ENCODE measurements at regions not wholly inside any gene's neighbourhood (a gene's known extent, or its start where the extent isn't known, plus 50 kb on each side); places are given as distances from the start of the nearest gene placed in this dataset.
"Not testable (repeated sequence)": the region's sequence is repeated elsewhere in the genome, so short reads cannot be mapped to it uniquely, and the experiment has no call there.

DNA sequence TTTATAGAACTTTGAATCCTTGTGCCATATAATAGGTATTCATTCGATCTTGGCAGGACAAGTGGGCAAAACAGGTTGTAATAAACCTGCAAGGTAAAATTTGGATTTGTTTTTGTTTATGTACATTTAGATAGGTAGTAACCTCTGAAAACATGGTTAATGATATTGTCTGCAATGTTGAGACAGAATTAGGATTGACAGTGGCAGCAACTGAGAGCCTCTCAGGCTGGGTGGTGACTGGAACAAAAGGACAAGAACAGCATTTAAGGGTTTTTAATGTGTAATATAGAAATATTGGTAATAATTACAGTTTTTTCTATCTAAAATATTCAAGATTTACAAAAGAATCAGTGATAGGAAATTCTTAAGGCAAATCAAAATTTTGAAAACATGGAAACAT, 382.0 kb downstream of the TFAP2B start:
- H3K9ac ChIP-seq = no peak overlapping the region
- no peaks in the 10 kb centered on the region for H3K79me2 ChIP-seq (ENCODE audit: insufficient read depth, low read depth)
- H3K27me3 ChIP-seq (ENCODE audit: insufficient read depth, low read depth) = no peaks in the 10 kb centered on the region
- H3K36me3 ChIP-seq (ENCODE audit: insufficient read depth) = no peaks in the 10 kb centered on the region
- H4K20me1 ChIP-seq (ENCODE audit: insufficient read depth) = no peaks in the 10 kb centered on the region
- H3K27ac ChIP-seq = no peak overlapping the region
- no peak overlapping the region for H2AFZ ChIP-seq (ENCODE audit: low read depth)
- no peak overlapping the region for H3K4me2 ChIP-seq
- H3K4me3 ChIP-seq (IDR thresholded peaks at IDR 0.05; ENCODE audit: insufficient read depth, low read depth, low read length) = no peak overlapping the region
- no peaks in the 10 kb centered on the region for H3K4me1 ChIP-seq (ENCODE audit: low read depth, poor library complexity, severe bottlenecking)
- TF ChIP-seq, protein P1, sequence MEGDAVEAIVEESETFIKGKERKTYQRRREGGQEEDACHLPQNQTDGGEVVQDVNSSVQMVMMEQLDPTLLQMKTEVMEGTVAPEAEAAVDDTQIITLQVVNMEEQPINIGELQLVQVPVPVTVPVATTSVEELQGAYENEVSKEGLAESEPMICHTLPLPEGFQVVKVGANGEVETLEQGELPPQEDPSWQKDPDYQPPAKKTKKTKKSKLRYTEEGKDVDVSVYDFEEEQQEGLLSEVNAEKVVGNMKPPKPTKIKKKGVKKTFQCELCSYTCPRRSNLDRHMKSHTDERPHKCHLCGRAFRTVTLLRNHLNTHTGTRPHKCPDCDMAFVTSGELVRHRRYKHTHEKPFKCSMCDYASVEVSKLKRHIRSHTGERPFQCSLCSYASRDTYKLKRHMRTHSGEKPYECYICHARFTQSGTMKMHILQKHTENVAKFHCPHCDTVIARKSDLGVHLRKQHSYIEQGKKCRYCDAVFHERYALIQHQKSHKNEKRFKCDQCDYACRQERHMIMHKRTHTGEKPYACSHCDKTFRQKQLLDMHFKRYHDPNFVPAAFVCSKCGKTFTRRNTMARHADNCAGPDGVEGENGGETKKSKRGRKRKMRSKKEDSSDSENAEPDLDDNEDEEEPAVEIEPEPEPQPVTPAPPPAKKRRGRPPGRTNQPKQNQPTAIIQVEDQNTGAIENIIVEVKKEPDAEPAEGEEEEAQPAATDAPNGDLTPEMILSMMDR (conservative IDR thresholded peaks at IDR 0.05; ENCODE audit: low read depth, low read length) = no peak

DNA sequence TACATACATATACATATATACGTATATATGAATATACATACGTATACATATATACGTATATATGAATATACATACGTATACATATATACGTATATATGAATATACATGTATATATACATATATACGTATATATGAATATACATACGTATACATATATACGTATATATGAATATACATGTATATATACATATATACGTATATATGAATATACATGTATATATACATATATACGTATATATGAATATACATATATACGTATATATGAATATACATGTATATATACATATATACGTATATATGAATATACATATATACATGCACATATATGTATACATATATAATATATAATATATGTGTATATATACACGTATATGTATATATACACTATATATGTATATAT, 384.0 kb downstream of the TFAP2B start:
- not testable (repeated sequence) for H3K4me2 ChIP-seq; H2AFZ ChIP-seq (ENCODE audit: low read depth); H3K4me3 ChIP-seq (IDR thresholded peaks at IDR 0.05; ENCODE audit: insufficient read depth, low read depth, low read length); H3K27ac ChIP-seq; H3K4me1 ChIP-seq (ENCODE audit: low read depth, poor library complexity, severe bottlenecking); H3K9ac ChIP-seq; H3K36me3 ChIP-seq (ENCODE audit: insufficient read depth); H3K79me2 ChIP-seq (ENCODE audit: insufficient read depth, low read depth); H4K20me1 ChIP-seq (ENCODE audit: insufficient read depth); H3K27me3 ChIP-seq (ENCODE audit: insufficient read depth, low read depth)

DNA sequence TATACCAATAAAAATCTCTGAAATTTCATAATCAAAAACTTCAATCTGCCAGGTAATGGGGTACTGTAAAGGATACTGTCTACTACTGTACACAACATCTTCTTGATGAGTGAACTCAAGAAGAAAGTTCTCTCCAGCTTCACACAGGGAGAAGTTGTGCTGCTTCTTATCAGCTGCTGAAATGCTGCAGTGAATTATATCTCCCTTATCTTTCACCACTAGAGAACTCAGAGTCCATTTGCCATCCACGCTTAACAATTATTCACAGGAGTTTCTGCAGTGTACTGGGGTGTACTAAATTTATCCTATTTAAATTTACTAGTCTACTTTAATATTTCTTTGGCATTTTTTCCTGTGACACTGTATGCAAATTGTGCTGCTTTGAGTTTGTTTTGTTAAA, 384.8 kb downstream of the TFAP2B start:
- no peak overlapping the region for H3K4me2 ChIP-seq
- no peaks in the 10 kb centered on the region for H3K36me3 ChIP-seq (ENCODE audit: insufficient read depth)
- H3K4me3 ChIP-seq (IDR thresholded peaks at IDR 0.05; ENCODE audit: insufficient read depth, low read depth, low read length) = no peak overlapping the region
- H3K9ac ChIP-seq = no peak overlapping the region
- H4K20me1 ChIP-seq (ENCODE audit: insufficient read depth) = no peaks in the 10 kb centered on the region
- H2AFZ ChIP-seq (ENCODE audit: low read depth) = no peak overlapping the region
- H3K27me3 ChIP-seq (ENCODE audit: insufficient read depth, low read depth) = no peaks in the 10 kb centered on the region
- no peak overlapping the region for H3K27ac ChIP-seq
- TF ChIP-seq, protein P1 (conservative IDR thresholded peaks at IDR 0.05; ENCODE audit: low read depth, low read length) = no peak
- H3K4me1 ChIP-seq (ENCODE audit: low read depth, poor library complexity, severe bottlenecking) = no peaks in the 10 kb centered on the region
- no peaks in the 10 kb centered on the region for H3K79me2 ChIP-seq (ENCODE audit: insufficient read depth, low read depth)

DNA sequence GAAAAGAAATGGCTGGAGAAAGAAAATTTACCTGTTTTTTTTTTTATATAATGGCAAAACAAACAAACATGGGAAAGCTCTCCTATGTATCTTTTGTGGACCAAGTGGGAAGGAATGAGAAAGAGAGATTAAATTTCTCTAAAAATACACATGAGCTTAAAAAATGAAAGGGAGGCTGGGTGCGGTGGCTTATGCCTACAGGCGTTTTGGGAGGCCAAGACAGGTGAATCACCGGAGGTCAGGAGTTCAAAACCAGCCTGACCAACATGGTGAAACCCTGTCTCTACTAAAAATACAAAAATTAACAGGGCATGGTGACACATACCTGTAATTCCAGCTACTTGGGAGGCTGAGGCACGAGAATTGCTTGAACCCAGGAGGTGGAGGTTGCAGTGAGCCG, 388.0 kb downstream of the TFAP2B start:
- not testable (repeated sequence) for H3K27me3 ChIP-seq (ENCODE audit: insufficient read depth, low read depth); H4K20me1 ChIP-seq (ENCODE audit: insufficient read depth); H3K4me3 ChIP-seq (IDR thresholded peaks at IDR 0.05; ENCODE audit: insufficient read depth, low read depth, low read length); H3K9ac ChIP-seq; H3K27ac ChIP-seq; H3K36me3 ChIP-seq (ENCODE audit: insufficient read depth); H3K4me1 ChIP-seq (ENCODE audit: low read depth, poor library complexity, severe bottlenecking); H3K79me2 ChIP-seq (ENCODE audit: insufficient read depth, low read depth); H2AFZ ChIP-seq (ENCODE audit: low read depth); H3K4me2 ChIP-seq

DNA sequence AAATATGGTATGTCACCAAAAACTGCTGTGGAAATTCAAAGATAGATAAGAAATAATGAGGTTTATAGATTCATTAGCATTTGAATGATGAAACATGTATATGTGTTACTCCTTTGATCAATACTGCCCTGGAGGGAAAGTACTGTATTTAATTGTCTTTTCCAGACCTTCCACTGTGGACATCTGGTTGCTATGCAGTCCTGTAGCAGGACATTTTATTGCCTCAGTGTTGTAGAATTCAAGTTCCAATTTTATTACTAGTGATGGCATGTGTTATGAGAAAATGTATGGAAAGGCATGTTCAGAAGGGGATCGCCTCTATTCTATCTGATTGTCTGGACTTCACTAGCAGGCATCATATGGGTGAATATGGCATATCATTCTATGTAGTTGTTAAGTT, 391.0 kb downstream of the TFAP2B start:
- no peak overlapping the region for H3K27ac ChIP-seq
- H3K27me3 ChIP-seq (ENCODE audit: insufficient read depth, low read depth) = no peaks in the 10 kb centered on the region
- H2AFZ ChIP-seq (ENCODE audit: low read depth) = no peak overlapping the region
- no peaks in the 10 kb centered on the region for H3K4me1 ChIP-seq (ENCODE audit: low read depth, poor library complexity, severe bottlenecking)
- TF ChIP-seq, protein P1 (conservative IDR thresholded peaks at IDR 0.05; ENCODE audit: low read depth, low read length) = no peak
- H3K4me2 ChIP-seq = no peak overlapping the region
- H3K4me3 ChIP-seq (IDR thresholded peaks at IDR 0.05; ENCODE audit: insufficient read depth, low read depth, low read length) = no peak overlapping the region
- H4K20me1 ChIP-seq (ENCODE audit: insufficient read depth) = no peaks in the 10 kb centered on the region
- H3K9ac ChIP-seq = no peak overlapping the region
- H3K79me2 ChIP-seq (ENCODE audit: insufficient read depth, low read depth) = no peaks in the 10 kb centered on the region
- H3K36me3 ChIP-seq (ENCODE audit: insufficient read depth) = no peaks in the 10 kb centered on the region
